ENCODE measurements at regions not wholly inside any gene's neighbourhood (a gene's known extent, or its start where the extent isn't known, plus 50 kb on each side); places are given as distances from the start of the nearest gene placed in this dataset.

DNA sequence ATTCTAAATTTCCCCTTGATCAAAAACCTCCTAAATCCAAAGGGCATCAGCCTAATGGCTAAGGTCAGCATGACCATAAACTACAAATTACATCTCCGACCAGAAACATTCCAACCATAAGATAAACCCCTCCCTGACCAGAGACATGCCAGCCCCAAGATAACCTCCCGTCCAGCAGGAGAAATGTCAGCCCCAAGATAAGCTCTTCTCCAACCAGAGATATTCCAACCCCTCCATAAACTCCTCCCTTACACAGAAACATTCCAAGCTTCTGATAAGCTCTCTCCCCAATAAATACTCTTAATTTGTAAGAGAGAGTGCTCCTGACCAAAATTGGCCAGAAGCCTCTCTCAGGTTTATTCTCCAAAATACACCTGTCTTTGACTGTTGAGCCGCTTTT is 274.0 kb downstream of the RNF152 start:
- Histone ChIP-seq H3K4me3 (no peak overlapping the region), H3K27me3 (no peaks in the 10 kb centered on the region), H3K36me3 (no peaks in the 10 kb centered on the region), H3K27ac (no peak overlapping the region), H3K9me3 (no peaks in the 10 kb centered on the region), H3K4me1 (no peaks in the 10 kb centered on the region)
- TF ChIP-seq POLR2AphosphoS5 (IDR thresholded peaks at IDR 0.05; ENCODE audit: insufficient read depth in 1 of 2, low read depth in 1 of 2) (no peak), POLR2A (IDR thresholded peaks at IDR 0.05) (no peak)
- TF ChIP-seq, protein P1, sequence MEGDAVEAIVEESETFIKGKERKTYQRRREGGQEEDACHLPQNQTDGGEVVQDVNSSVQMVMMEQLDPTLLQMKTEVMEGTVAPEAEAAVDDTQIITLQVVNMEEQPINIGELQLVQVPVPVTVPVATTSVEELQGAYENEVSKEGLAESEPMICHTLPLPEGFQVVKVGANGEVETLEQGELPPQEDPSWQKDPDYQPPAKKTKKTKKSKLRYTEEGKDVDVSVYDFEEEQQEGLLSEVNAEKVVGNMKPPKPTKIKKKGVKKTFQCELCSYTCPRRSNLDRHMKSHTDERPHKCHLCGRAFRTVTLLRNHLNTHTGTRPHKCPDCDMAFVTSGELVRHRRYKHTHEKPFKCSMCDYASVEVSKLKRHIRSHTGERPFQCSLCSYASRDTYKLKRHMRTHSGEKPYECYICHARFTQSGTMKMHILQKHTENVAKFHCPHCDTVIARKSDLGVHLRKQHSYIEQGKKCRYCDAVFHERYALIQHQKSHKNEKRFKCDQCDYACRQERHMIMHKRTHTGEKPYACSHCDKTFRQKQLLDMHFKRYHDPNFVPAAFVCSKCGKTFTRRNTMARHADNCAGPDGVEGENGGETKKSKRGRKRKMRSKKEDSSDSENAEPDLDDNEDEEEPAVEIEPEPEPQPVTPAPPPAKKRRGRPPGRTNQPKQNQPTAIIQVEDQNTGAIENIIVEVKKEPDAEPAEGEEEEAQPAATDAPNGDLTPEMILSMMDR (IDR thresholded peaks at IDR 0.05), result no peak
- DNase-seq (ENCODE audit: extremely low spot score in 2 of 2), result no peak
- intact Hi-C loops (cut with DNase I), result no loop called here

DNA sequence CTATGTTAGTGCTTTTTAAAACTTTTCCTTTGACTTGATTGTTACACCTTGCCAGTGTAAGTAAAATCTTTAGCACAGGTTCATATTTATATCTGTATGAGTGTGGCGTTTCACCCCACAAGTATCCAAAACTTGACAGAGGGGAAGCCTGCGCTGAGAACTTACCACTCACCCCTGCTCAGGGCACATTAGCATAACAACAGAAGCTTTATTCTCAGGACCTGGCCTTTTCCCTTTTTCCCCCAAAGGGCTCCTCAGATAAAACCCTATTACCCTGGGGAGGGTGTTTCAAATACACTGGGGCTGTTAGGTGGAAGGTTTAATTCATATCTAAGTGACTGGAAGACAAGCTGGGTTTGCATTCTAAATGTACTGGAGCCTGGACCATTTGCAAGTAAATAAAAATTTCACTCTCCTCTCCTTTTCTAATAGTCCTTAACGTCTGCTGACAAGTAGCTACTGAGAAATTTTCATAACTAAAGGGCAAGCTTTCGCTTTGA is 276.6 kb downstream of the RNF152 start:
- no peak overlapping the region for H3K27ac ChIP-seq
- H3K4me1 ChIP-seq, result no peaks in the 10 kb centered on the region
- H3K4me3 ChIP-seq, result no peak overlapping the region
- intact Hi-C loops (cut with DNase I), result no loop called here
- no peaks in the 10 kb centered on the region for H3K36me3 ChIP-seq
- H3K27me3 ChIP-seq, result no peaks in the 10 kb centered on the region
- DNase-seq (ENCODE audit: extremely low spot score in 2 of 2), result no peak
- no peaks in the 10 kb centered on the region for H3K9me3 ChIP-seq
- TF ChIP-seq, protein P1 (IDR thresholded peaks at IDR 0.05), result no peak
- TF ChIP-seq POLR2A (IDR thresholded peaks at IDR 0.05) (no peak), POLR2AphosphoS5 (IDR thresholded peaks at IDR 0.05; ENCODE audit: insufficient read depth in 1 of 2, low read depth in 1 of 2) (no peak)

DNA sequence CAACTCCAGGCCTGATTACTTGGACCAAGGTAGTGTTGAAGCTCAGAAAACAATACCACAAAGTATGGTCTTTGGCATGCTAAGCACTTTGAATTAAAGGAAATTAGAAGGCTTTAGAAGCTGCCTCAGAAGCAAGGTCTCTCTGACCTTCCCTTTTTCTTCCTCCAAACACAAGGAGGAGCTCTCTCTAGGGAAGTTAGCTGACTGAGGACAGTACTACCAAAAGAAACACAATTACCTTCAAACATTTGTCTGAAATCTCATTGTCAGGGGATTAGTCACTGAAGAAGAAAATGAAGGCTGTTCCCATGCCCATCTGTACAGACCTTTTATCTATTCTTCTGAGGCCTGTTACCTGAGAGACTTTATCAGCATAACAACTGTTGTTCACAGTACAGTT is 279.3 kb downstream of the CDH20 start:
- Histone ChIP-seq H3K4me1 (peaks cover under 1% of the 10 kb centered on the region), H3K9me3 (no peaks in the 10 kb centered on the region), H3K27ac (no peak overlapping the region), H3K27me3 (no peaks in the 10 kb centered on the region), H3K4me3 (no peak overlapping the region), H3K36me3 (no peaks in the 10 kb centered on the region)
- intact Hi-C loops (cut with DNase I), result no loop called here
- no peak for DNase-seq (ENCODE audit: extremely low spot score in 2 of 2)
- TF ChIP-seq POLR2A (IDR thresholded peaks at IDR 0.05) (no peak), POLR2AphosphoS5 (IDR thresholded peaks at IDR 0.05; ENCODE audit: insufficient read depth in 1 of 2, low read depth in 1 of 2) (no peak)
- TF ChIP-seq, protein P1 (IDR thresholded peaks at IDR 0.05), result no peak

DNA sequence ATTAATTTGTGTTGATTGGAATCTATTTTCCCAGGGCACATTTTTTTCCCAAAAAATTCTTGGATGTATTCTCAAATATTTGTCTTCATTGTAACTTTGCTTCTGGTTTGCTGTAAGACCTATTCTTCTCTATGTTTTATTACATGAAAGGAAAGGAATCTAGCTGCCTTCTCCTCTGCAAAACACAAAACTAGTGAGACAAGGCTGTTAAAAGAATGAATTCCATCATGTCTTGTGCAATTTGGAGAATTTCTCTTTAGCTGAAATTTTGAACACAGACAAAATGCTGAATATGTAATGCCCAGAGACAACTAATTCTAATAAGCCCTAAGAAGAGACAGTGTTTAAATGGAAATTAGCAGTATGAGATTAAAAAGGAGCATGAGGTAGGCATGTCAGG is 275.9 kb downstream of the CDH20 start:
- Histone ChIP-seq H3K4me3 (no peak overlapping the region), H3K27me3 (no peaks in the 10 kb centered on the region), H3K27ac (no peak overlapping the region), H3K4me1 (peaks cover 20% of the 10 kb centered on the region), H3K9me3 (no peaks in the 10 kb centered on the region), H3K36me3 (no peaks in the 10 kb centered on the region)
- no peak for DNase-seq (ENCODE audit: extremely low spot score in 2 of 2)
- intact Hi-C loops (cut with DNase I), result no loop called here
- TF ChIP-seq, protein P1 (IDR thresholded peaks at IDR 0.05), result no peak
- no peak for TF ChIP-seq POLR2AphosphoS5 (IDR thresholded peaks at IDR 0.05; ENCODE audit: insufficient read depth in 1 of 2, low read depth in 1 of 2)
- TF ChIP-seq POLR2A (IDR thresholded peaks at IDR 0.05), result no peak

DNA sequence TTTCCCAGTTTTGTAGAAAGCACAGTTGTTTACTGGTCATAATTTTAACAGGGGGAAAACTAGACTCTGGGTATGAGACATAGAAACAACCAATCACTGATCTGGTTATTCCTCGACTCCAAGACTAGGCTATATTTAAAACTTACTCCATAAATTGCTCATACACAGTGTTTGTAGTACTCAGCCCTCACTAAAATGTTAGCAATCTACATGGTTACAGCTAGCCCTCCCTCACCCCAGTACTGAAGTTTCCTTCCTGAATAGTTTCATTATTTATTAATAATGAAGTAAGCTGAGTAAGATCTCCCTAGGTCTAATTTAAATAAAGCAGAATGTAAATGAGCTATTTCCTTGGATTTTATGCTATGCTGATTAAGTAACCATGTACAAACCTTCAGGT is 275.1 kb downstream of the CDH20 start:
- no peak overlapping the region for H3K4me3 ChIP-seq
- TF ChIP-seq POLR2AphosphoS5 (IDR thresholded peaks at IDR 0.05; ENCODE audit: insufficient read depth in 1 of 2, low read depth in 1 of 2), result no peak
- TF ChIP-seq POLR2A (IDR thresholded peaks at IDR 0.05), result no peak
- TF ChIP-seq, protein P1 (IDR thresholded peaks at IDR 0.05), result no peak
- H3K36me3 ChIP-seq, result no peaks in the 10 kb centered on the region
- H3K27ac ChIP-seq, result no peak overlapping the region
- peaks cover 20% of the 10 kb centered on the region for H3K4me1 ChIP-seq
- H3K9me3 ChIP-seq, result no peaks in the 10 kb centered on the region
- no peaks in the 10 kb centered on the region for H3K27me3 ChIP-seq
- no peak for DNase-seq (ENCODE audit: extremely low spot score in 2 of 2)
- intact Hi-C loops (cut with DNase I), result no loop called here

All from vagina (tissue), 2 donors.